Esophagus squamous epithelium (tissue), 4 donors: ENCODE measurements at regions not wholly inside any gene's neighbourhood (a gene's known extent, or its start where the extent isn't known, plus 50 kb on each side); places are given as distances from the start of the nearest gene placed in this dataset.

Source experiments
- CTCF ChIP-seq, 6 experiments: fragments of 450-650 bp in 4 of 6; fragments of 200-600 bp in 2 of 6; sonication (generic) in 2 of 6; IDR thresholded peaks; one replicate each; pipeline ENCODE4 v1.5.1; 2016 to 2019; ENCODE audit warnings: antibody characterized with exemption in 6 of 6, mild to moderate bottlenecking in 4 of 6, moderate library complexity in 4 of 6
- POLR2A ChIP-seq, 4 donors: fragments of 450-650 bp; IDR thresholded peaks; one replicate each; pipeline ENCODE4 v1.6.1; 2017; ENCODE audit warnings: antibody characterized with exemption in 4 of 4, mild to moderate bottlenecking in 4 of 4, moderate library complexity in 3 of 4

- no peak for TF ChIP-seq POLR2A (IDR thresholded peaks at IDR 0.05)
- no peak for TF ChIP-seq CTCF (IDR thresholded peaks at IDR 0.05)
Measured at GRCh38 chr3:83457551-83457950, 1501.2 kb upstream of the CADM2 start.
